Activated naive CD8-positive, alpha-beta T cell treated with anti-CD3 and anti-CD28 coated beads, Interleukin-2, amount 50 U/mL, for 24 hours (primary cell): ENCODE measurements at regions not wholly inside any gene's neighbourhood (a gene's known extent, or its start where the extent isn't known, plus 50 kb on each side); places are given as distances from the start of the nearest gene placed in this dataset.

Experiments
- ATAC-seq: fragments of 150-1000 bp; cut with Tn5 transposase; one replicate; pipeline ENCODE4 v1.10.0; 2021
- DNase-seq: peaks from one replicate; pipeline ENCODE4 v3.0.0; 2021
- H3K27ac Mint-ChIP-seq: one replicate; pipeline ENCODE4 v1.8.0; 2021; ENCODE audit warnings: mild to moderate bottlenecking, mixed read lengths
- H3K27me3 Mint-ChIP-seq: one replicate; pipeline ENCODE4 v1.8.0; 2021; ENCODE audit warnings: mixed read lengths
- H3K36me3 Mint-ChIP-seq: one replicate; pipeline ENCODE4 v1.8.0; 2021; ENCODE audit warnings: low read depth, mixed read lengths
- H3K4me1 Mint-ChIP-seq: one replicate; pipeline ENCODE4 v1.8.0; 2021; ENCODE audit warnings: mixed read lengths
- H3K4me3 Mint-ChIP-seq: one replicate; pipeline ENCODE4 v1.8.0; 2021; ENCODE audit warnings: mild to moderate bottlenecking, moderate library complexity, mixed read lengths
- H3K9me3 Mint-ChIP-seq: one replicate; pipeline ENCODE4 v1.8.0; 2021; ENCODE audit warnings: mixed read lengths

DNA sequence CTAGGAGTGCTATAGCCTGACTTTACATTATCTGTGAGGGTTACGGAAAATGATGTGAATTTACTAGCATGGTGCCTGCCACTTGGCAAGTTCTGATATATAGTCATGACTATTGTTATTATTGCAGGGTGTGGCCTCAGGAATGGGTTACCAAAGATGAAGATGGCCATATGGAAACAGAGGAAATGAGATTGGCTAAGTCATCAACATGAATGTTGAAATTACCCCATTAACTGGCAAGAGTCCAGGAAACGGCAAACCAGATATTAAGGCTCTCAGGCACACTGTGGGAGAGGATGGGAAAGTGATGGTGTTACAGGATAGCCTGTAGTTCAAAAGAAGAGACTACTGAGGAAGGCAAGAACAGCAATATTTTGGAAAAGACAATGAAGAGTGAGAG is 183.3 kb downstream of the KCNRG start:
- no peaks in the 10 kb centered on the region for H3K9me3 Mint-ChIP-seq
- no peak for DNase-seq
- no peaks in the 10 kb centered on the region for H3K36me3 Mint-ChIP-seq
- H3K4me3 Mint-ChIP-seq: no peak overlapping the region
- ATAC-seq: no peak
- peaks cover 8% of the 10 kb centered on the region for H3K4me1 Mint-ChIP-seq
- no peak overlapping the region for H3K27ac Mint-ChIP-seq
- H3K27me3 Mint-ChIP-seq: peaks cover 2% of the 10 kb centered on the region

GRCh38 chr13:50200569-50200968 is 185.3 kb downstream of the KCNRG start:
- no peaks in the 10 kb centered on the region for H3K9me3 Mint-ChIP-seq
- DNase-seq: no peak
- no peaks in the 10 kb centered on the region for H3K36me3 Mint-ChIP-seq
- peaks cover 5% of the 10 kb centered on the region for H3K4me1 Mint-ChIP-seq
- H3K27me3 Mint-ChIP-seq: peaks cover under 1% of the 10 kb centered on the region
- no peak overlapping the region for H3K27ac Mint-ChIP-seq
- no peak overlapping the region for H3K4me3 Mint-ChIP-seq
- ATAC-seq: no peak

DNA sequence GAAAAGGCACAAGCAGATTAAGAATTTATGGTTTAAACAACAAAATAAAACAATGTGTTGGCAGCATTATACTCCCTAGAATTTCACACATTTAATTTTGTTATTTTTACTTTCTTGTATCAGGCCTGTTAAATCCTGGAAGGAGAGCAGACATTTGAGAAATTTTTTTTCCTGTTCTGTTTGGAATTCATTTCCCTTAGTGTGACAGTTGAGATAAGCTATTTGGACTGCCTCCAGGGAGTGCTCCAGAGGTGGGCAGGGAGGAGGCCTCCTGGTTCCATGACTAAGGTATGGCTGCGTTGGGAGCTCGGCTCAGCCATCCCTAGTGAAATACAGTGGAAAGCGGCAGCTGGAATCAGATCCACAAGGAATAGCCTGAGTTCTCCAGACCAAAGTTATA is 185.7 kb downstream of the KCNRG start:
- Mint-ChIP-seq H3K4me1 (peaks cover 5% of the 10 kb centered on the region), H3K4me3 (no peak overlapping the region), H3K27me3 (no peaks in the 10 kb centered on the region), H3K36me3 (no peaks in the 10 kb centered on the region), H3K27ac (no peak overlapping the region), H3K9me3 (no peaks in the 10 kb centered on the region)
- ATAC-seq (no peak), DNase-seq (no peak)

DNA sequence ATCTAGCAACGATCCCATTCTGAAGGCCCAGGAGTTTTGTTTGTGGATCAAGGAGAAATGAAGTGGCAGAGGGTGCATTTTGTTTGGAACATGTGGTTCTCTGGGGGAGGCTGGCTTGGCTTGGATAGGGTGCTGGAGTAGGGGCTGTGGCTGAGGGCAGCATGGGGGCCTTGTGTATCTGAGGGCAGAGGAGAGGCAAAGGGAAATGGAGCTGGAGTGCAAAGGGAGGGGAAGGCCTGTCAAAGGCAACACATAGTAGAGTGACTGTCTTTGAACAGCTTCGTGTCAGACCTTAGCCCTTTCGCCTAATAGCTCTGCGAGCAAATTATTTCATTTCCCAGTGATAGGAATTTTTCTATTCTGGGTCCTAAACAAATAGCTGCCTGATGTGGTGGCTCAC is 187.2 kb downstream of the KCNRG start:
- DNase-seq (no peak), ATAC-seq (no peak)
- no peaks in the 10 kb centered on the region for H3K27me3 Mint-ChIP-seq
- H3K4me3 Mint-ChIP-seq: no peak overlapping the region
- no peaks in the 10 kb centered on the region for H3K9me3 Mint-ChIP-seq
- H3K27ac Mint-ChIP-seq: no peak overlapping the region
- H3K36me3 Mint-ChIP-seq: no peaks in the 10 kb centered on the region
- peaks cover 3% of the 10 kb centered on the region for H3K4me1 Mint-ChIP-seq

DNA sequence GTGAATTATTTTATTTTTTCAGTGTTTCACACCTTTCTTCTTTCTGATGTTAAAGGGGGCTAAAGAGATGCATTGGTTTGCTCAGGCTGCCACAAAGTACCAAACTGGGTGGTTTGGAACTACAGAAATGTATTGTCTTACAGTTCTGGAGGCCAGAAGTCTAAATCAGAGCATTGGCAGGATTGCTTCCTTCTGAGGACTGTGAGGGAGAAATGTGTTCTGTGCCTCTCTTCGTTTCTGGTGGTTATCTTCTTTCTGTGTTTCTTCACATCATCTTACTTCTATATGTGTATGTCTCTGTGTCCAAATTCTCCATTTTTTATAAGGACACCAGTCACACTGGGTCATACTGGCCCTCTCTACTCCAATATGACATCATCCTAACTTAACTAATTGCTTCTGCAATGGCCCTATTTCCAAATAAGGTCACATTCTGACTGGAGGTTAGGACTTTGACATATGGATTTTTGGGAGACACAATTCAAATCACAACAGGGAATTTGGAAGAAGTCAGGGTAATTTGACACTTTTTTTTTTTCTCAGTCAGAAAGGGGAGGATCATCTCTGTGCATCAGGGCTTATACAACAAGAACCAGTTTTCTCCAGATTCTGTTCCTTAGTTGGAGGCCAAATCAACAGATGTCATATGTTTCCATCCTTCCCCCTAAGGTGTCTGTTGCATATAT is 188.2 kb downstream of the KCNRG start:
- no peaks in the 10 kb centered on the region for H3K36me3 Mint-ChIP-seq
- ATAC-seq: no peak

DNA sequence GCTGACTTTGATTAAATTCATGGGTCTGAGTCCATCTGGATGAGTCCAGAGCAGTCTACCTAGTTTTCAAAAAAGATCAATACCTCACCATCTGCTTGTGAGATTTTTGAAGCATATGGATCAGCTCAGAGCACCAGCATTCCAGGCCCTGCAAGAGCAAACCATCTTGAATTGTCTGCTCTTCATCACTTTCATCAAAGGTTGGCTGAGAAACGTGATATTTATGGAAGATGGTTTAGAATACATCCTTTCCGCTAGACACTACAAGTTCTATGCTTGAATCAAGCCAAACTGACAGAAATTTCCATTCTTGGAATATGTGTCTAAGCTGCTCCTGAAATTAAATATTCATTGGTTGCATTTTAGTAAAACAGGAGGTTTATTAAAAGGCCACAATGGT is 190.3 kb downstream of the KCNRG start:
- Mint-ChIP-seq H3K9me3 (no peaks in the 10 kb centered on the region), H3K4me3 (no peak overlapping the region), H3K27me3 (peaks cover 8% of the 10 kb centered on the region), H3K4me1 (peaks cover 6% of the 10 kb centered on the region), H3K27ac (no peak overlapping the region), H3K36me3 (no peaks in the 10 kb centered on the region)
- ATAC-seq (no peak), DNase-seq (no peak)

More for the DNA sequence above, 188.2 kb downstream of the KCNRG start:
- no peak for DNase-seq
- no peaks in the 10 kb centered on the region for H3K9me3 Mint-ChIP-seq
- no peak overlapping the region for H3K27ac Mint-ChIP-seq
- no peak overlapping the region for H3K4me3 Mint-ChIP-seq
- H3K4me1 Mint-ChIP-seq: no peaks in the 10 kb centered on the region
- peaks cover 3% of the 10 kb centered on the region for H3K27me3 Mint-ChIP-seq

DNA sequence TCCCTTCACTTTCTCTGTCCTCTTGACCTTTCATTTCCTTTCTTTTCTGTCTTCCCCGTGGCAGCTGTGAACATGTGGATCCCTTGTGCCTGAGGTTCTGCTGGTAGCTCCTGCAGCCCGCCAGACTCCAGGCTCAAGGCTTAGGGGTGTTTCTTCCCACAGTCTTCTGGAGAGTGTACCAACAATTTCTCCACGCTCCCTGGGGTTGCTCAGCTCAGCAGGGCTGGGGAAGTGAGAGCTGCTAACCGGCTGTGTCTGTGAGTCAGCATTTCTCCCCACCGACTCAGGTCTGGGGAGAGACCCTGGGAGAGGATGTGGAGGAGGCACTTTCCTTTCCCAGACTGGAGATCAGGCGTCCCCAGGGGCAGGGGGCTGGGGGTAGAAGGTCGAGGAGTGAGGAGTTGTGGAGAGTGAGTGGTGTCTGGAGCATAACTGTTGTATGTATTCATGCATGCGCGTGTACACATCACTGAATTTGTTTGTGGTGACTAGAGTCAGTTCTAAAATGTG is 193.6 kb downstream of the KCNRG start:
- peaks cover 10% of the 10 kb centered on the region for H3K36me3 Mint-ChIP-seq
- peaks cover 18% of the 10 kb centered on the region for H3K9me3 Mint-ChIP-seq
- H3K27me3 Mint-ChIP-seq: peaks cover 8% of the 10 kb centered on the region
- ATAC-seq (no peak), DNase-seq (no peak)
- H3K4me1 Mint-ChIP-seq: peaks cover 9% of the 10 kb centered on the region
- H3K4me3 Mint-ChIP-seq: no peak overlapping the region
- no peak overlapping the region for H3K27ac Mint-ChIP-seq

GRCh38 chr13:50209631-50210030 is 194.4 kb downstream of the KCNRG start:
- H3K27ac Mint-ChIP-seq: no peak overlapping the region
- ATAC-seq (no peak), DNase-seq (no peak)

GRCh38 chr13:50213526-50213925 is 198.3 kb downstream of the KCNRG start:
- no peak overlapping the region for H3K4me3 Mint-ChIP-seq
- peaks cover 18% of the 10 kb centered on the region for H3K4me1 Mint-ChIP-seq
- peaks cover 8% of the 10 kb centered on the region for H3K27me3 Mint-ChIP-seq
- no peak overlapping the region for H3K27ac Mint-ChIP-seq
- peaks cover 10% of the 10 kb centered on the region for H3K36me3 Mint-ChIP-seq
- no peak for ATAC-seq
- peaks cover 36% of the 10 kb centered on the region for H3K9me3 Mint-ChIP-seq
- no peak for DNase-seq

More at GRCh38 chr13:50209631-50210030, 194.4 kb downstream of the KCNRG start:
- no peak overlapping the region for H3K4me3 Mint-ChIP-seq
- peaks cover 16% of the 10 kb centered on the region for H3K4me1 Mint-ChIP-seq
- peaks cover 8% of the 10 kb centered on the region for H3K27me3 Mint-ChIP-seq
- H3K36me3 Mint-ChIP-seq: peaks cover 10% of the 10 kb centered on the region
- peaks cover 21% of the 10 kb centered on the region for H3K9me3 Mint-ChIP-seq

DNA sequence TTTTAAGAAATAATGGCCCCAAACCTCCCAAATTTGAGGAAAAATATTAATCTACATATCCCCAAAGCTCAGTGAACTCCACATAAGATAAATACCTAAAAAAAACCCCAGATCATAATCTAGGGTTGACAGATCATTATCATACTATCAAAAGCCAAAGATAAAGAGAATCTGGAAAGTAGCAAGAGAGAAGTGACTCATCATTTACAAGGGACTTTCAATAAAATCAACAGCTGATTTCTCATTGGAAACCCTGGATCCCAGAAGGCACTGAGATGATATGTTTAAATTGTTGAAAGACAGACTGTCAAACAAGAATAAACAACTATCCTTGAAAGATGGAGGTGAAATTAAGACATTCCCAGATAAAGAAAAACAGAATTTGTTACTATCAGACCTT is 199.3 kb downstream of the KCNRG start:
- Mint-ChIP-seq H3K4me3 (no peak overlapping the region), H3K9me3 (peaks cover 36% of the 10 kb centered on the region), H3K27ac (no peak overlapping the region), H3K36me3 (peaks cover 10% of the 10 kb centered on the region), H3K4me1 (peaks cover 12% of the 10 kb centered on the region), H3K27me3 (peaks cover 7% of the 10 kb centered on the region)
- ATAC-seq (no peak), DNase-seq (no peak)

GRCh38 chr13:50215399-50215798 is 200.2 kb downstream of the KCNRG start:
- H3K27ac Mint-ChIP-seq: no peak overlapping the region
- H3K4me1 Mint-ChIP-seq: peaks cover 12% of the 10 kb centered on the region
- peaks cover 36% of the 10 kb centered on the region for H3K9me3 Mint-ChIP-seq
- DNase-seq (no peak), ATAC-seq (no peak)
- H3K27me3 Mint-ChIP-seq: peaks cover 13% of the 10 kb centered on the region
- H3K36me3 Mint-ChIP-seq: peaks cover 10% of the 10 kb centered on the region
- H3K4me3 Mint-ChIP-seq: no peak overlapping the region

GRCh38 chr13:50219743-50220142 is 204.5 kb downstream of the KCNRG start:
- H3K27me3 Mint-ChIP-seq: peaks cover 20% of the 10 kb centered on the region
- DNase-seq (no peak), ATAC-seq (no peak)
- peaks cover 24% of the 10 kb centered on the region for H3K4me1 Mint-ChIP-seq
- H3K4me3 Mint-ChIP-seq: no peak overlapping the region
- no peak overlapping the region for H3K27ac Mint-ChIP-seq
- H3K9me3 Mint-ChIP-seq: peaks cover 14% of the 10 kb centered on the region
- H3K36me3 Mint-ChIP-seq: no peaks in the 10 kb centered on the region

DNA sequence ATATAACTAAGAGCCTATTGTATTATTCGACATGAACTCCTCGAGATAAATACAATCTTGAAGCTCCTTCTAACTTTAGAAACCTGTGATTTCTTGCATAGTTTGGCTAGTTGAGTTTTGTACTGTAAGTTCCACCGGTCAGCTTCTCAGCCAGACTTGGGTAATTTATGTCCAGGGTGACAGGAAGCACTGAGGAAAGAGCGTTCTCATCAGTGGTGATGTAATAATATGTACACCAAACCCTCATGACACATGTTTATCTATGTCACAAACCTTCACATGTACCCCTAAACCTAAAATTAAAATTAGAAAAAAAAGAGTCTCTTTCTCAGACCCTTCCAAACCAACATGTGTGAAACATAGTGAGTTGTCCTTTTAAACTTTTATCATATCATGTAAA is 205.7 kb downstream of the KCNRG start:
- Mint-ChIP-seq H3K9me3 (peaks cover 14% of the 10 kb centered on the region), H3K27me3 (peaks cover 20% of the 10 kb centered on the region), H3K27ac (no peak overlapping the region), H3K36me3 (no peaks in the 10 kb centered on the region), H3K4me3 (no peak overlapping the region), H3K4me1 (peaks cover 36% of the 10 kb centered on the region)
- no peak for ATAC-seq
- no peak for DNase-seq

DNA sequence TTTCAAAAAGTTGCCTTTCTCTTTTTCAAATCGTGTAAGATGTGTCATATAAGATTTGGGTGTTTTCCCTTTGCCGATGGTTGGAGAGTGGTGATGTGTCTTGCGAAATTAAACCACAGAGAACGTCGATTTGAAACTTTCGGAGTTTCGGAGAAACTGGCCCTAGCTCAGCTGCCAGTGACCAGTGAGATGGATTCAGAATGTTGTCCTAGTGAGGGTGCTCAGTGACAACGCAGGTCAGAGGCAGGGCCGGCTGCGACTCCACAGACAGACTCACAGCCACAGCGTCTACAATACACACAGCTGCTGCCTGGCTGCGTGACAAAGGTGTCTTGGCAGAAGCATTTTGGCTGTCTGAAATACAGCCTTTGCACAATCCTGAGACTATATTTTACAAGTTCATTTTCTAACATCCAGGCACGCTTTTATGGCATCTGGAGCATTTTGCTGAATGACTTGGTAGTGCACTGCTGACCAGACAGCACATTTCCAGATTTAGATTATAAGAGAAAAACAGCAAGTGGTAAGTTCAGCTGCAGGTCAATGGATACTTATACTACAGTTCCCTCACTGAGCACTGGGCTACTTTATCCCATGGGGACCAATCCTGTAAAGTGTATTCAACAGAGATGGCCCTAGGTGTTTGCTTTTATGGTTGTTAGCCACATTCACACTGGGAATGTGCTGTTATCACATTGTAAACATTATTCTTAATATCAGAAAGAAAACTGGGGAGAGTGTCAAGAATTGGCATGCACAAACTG is 207.5 kb downstream of the KCNRG start:
- no peaks in the 10 kb centered on the region for H3K36me3 Mint-ChIP-seq
- DNase-seq (no peak), ATAC-seq (peak; percentile 11)
- H3K27ac Mint-ChIP-seq: no peak overlapping the region
- peak overlapping the region; percentile 18 for H3K4me3 Mint-ChIP-seq
- H3K4me1 Mint-ChIP-seq: peaks cover 54% of the 10 kb centered on the region
- no peaks in the 10 kb centered on the region for H3K9me3 Mint-ChIP-seq
- H3K27me3 Mint-ChIP-seq: peaks cover 17% of the 10 kb centered on the region

GRCh38 chr13:50224534-50224933 is 209.3 kb downstream of the KCNRG start:
- peak; percentile 63 for ATAC-seq
- Mint-ChIP-seq H3K27me3 (peaks cover 13% of the 10 kb centered on the region), H3K36me3 (no peaks in the 10 kb centered on the region), H3K9me3 (no peaks in the 10 kb centered on the region), H3K4me1 (peaks cover 63% of the 10 kb centered on the region), H3K27ac (no peak overlapping the region), H3K4me3 (no peak overlapping the region)
- DNase-seq: no peak
